ELR (cell line): ENCODE measurements at regions not wholly inside any gene's neighbourhood (a gene's known extent, or its start where the extent isn't known, plus 50 kb on each side); places are given as distances from the start of the nearest gene placed in this dataset.
"Not testable (repeated sequence)": the region's sequence is repeated elsewhere in the genome, so short reads cannot be mapped to it uniquely, and the experiment has no call there.

Source experiments
- DNase-seq: peaks from one replicate; pipeline ENCODE4 v3.0.0-alpha.2; 2015; ENCODE audit warnings: low read depth

- DNase-seq: no peak
Observed at GRCh38 chr13:60214213-60215055, 50.7 kb upstream of the DIAPH3 start.

- DNase-seq: no peak
Observed at GRCh38 chr13:60220072-60220471, 56.3 kb upstream of the DIAPH3 start.

DNA sequence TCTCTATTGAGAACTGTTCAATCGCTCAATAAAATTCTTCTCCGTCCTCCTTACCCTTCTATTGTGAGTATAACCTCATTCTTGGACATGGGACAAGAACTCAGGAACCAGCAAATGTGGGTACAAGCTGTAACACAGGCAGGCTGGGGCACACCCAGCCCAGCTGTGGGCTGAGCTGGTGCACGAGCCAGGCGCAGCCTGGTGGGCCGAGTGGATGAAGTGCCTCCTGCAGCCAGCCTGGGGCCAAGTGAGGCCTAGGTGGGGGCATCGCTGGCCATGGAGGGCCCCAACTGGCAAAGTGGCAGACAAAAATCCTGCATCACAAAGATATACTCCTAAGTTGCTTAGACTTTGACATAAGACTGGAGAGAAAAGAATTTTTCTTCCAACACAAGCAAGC, 57.9 kb upstream of the DIAPH3 start:
- no peak for DNase-seq

DNA sequence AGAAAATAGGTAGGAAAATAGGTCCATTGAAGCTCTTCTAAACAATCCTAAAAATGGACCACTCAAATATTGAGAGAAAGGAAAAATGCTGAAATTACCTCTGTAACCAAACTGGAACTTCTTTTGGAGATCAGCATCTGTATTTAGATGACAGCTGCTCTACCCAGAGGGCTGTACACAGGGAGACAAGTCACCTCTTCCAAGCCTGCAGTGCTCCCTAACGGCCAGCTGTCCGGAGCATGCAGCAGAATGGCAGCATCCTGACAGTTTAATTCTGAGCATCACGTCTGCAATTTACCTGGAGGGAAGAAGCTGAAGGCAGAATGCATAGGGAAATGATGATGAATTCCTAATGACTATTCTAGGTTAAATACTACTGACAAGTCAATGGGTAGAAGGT, 62.8 kb upstream of the DIAPH3 start:
- DNase-seq: peak; percentile 34

DNA sequence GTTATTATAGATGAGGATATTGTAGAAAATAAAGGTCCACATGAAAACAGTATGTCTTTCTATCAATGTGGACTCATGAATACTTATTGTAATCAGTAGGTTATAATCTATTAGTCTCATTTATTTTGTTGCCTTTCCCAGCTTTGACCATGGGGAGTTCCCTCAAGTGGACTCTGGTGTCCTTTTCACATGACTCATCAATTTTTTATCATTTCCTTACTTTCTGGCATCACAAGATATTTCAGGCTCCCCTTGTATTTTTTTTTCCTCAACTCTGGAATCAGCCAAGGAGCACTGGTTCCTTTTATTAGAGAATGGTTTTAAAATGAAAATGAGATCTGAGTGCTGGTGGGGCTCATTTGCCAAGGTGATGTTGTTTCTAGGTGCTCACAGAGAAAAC, 63.4 kb upstream of the DIAPH3 start:
- DNase-seq: no peak

- DNase-seq: no peak
Observed at GRCh38 chr13:60229708-60230272, 66.1 kb upstream of the DIAPH3 start.

- no peak for DNase-seq
Observed at GRCh38 chr13:60230593-60230992, 66.9 kb upstream of the DIAPH3 start.

GRCh38 chr13:60242043-60242595, 78.4 kb upstream of the DIAPH3 start:
- no peak for DNase-seq

GRCh38 chr13:60244381-60244780, 80.7 kb upstream of the DIAPH3 start:
- no peak for DNase-seq

GRCh38 chr13:60251419-60251818, 87.7 kb upstream of the DIAPH3 start:
- not testable (repeated sequence) for DNase-seq

- DNase-seq: no peak
Observed at GRCh38 chr13:60258349-60258748, 94.6 kb upstream of the DIAPH3 start.

- no peak for DNase-seq
Observed at GRCh38 chr13:60260440-60260839, 96.7 kb upstream of the DIAPH3 start.

GRCh38 chr13:60261432-60262351, 98.0 kb upstream of the DIAPH3 start:
- no peak for DNase-seq

DNA sequence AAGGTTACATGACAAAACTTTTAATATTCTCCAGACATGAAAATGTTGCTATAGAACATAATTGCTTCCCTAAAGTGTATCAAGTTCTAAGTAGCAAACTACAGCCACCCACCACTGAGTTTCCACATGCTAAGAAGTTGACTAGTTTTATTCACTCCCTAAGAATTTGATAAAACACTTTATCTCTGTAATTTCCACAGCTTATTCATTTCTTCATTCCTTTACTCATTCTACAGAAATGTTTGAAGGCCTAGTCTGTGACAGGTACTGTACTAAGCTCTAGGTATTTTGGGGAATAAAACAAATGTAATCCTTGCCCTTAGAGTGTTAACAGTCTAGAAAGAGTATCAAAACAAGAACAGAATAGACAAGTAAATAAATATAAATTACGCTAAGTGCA, 101.8 kb upstream of the DIAPH3 start:
- no peak for DNase-seq

GRCh38 chr13:60267498-60268202, 103.9 kb upstream of the DIAPH3 start:
- peak; percentile 6 for DNase-seq

- no peak for DNase-seq
Observed at GRCh38 chr13:60268203-60268555, 104.5 kb upstream of the DIAPH3 start.

GRCh38 chr13:60273971-60274527, 110.3 kb upstream of the DIAPH3 start:
- DNase-seq: no peak

DNA sequence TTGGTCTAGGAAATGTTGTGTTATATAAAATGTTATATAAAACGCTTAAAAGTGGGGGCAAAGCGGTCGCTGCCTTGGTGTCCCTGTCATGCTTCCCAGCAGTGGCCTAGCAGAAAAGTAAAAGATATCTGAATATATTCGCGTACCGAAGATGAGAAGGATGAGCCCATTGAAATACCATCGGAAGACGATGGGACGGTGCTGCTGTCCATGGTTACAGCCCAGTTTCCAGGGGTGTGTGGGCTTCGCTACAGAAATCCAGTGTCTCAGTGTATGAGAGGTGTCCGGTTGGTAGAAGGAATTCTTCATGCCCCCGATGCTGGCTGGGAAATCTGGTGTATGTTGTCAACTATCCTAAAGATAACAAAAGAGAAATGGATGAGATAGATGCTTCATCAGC, 110.9 kb upstream of the DIAPH3 start:
- no peak for DNase-seq

DNA sequence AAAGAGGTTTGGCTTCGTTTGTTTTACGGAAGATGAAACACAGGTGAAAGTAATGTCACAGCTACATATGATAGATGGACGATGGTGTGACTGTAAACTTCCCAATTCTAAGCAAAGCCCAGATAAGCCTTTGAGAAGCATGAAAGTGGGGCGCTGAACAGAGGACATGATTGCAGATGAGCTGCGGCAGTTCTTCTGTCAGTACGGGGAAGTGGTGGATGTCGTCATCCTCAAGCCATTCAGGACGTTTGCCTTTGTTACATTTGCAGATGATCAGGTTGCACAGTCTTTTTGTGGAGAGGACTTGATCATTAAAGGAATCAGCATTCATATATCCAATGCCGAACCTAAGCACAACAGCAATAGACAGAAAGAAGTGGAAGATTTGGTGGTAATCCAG, 111.5 kb upstream of the DIAPH3 start:
- no peak for DNase-seq

GRCh38 chr13:60280524-60280923, 116.5 kb upstream of the TDRD3 start:
- not testable (repeated sequence) for DNase-seq

- DNase-seq: no peak
Observed at GRCh38 chr13:60282186-60282585, 114.8 kb upstream of the TDRD3 start.

DNA sequence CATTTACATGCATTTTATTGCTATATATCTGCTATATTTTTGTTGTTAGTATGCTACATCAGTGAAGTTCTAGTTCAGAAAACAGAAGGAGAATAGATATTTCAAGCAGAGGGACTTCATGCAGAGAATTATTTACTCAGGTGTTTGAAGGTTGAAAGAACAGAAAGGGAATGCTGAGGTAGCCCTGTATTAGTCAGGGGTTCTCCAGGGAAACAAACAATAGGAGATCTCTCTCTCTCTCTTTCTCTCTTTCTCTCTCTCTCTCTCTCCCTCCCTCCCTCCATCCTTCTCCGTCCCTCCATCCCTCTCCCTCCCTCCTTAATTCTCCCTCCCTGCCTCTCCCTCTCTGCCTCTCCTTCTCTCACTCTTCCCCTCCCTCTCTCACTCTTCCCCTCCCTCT, 114.3 kb upstream of the TDRD3 start:
- no peak for DNase-seq
